NCI-H2107 treated with DMSO at 0.1 percent for 48 hours (cell line): ENCODE measurements at regions not wholly inside any gene's neighbourhood (a gene's known extent, or its start where the extent isn't known, plus 50 kb on each side); places are given as distances from the start of the nearest gene placed in this dataset.

Experiments
- DNase-seq: peaks from one replicate; lab custom pipeline; 2025; ENCODE audit not compliant: unreplicated experiment; lab: John Stamatoyannopoulos, UW

- no peak for DNase-seq
Observed at GRCh38 chr2:147657086-147658000, 187.5 kb upstream of the ACVR2A start.

- no peak for DNase-seq
Observed at GRCh38 chr2:147649998-147650397, 194.8 kb upstream of the ACVR2A start.

GRCh38 chr2:147649286-147649685 is 195.5 kb upstream of the ACVR2A start:
- DNase-seq, result no peak

GRCh38 chr2:147648471-147648870 is 196.4 kb upstream of the ACVR2A start:
- DNase-seq, result no peak

- DNase-seq, result no peak
Observed at GRCh38 chr2:147647816-147648215, 197.0 kb upstream of the ACVR2A start.

DNA sequence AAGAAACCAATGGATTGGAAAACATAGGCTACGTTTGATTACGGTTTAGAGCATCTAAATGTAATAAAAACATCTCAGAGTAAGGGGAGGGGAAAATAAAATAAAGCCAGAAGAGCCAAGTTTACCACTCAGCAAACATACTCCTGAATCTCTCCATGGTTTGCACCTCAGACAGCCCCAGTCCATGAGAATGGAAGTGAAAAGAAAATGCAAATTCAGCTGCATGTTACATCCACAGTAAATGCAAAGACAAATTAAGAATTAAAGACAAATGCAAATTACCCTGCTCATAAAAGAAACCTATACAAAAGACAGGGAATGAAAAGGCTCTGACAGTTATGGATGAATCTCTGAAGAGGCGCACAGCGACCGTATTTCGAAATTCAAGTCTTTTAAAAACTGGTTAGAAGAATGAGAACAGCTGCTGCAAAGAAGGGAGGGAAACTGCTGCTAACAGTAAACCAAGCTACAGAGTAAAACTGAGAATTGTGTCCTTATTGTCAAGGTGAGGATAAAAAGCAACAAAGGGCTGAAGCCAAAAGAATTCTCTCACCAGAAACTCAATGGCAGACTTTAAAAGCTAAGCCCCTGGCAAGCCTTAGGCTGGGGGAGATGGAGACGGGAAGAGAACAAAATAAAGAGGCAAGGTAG is 197.9 kb upstream of the ACVR2A start:
- DNase-seq, result no peak

DNA sequence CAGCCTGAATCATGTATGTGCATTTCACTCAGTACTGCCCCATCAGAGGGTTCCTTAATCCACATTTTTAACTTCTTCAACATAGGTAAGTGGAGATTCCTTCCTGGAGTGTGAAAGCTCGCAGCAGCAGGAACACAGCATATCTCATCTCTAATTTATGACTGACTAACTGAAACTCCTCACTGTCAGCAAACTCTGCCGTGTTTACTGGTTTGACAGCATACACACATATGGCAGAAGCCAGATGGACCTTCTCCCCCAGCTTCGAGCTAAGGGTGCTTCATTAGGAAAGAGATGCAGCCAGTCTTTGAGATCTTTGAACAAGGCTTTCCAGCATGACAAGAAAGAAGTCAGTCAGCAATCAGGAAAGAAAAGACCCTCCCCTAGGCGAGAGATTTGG is 200.3 kb upstream of the ACVR2A start:
- DNase-seq, result no peak

DNA sequence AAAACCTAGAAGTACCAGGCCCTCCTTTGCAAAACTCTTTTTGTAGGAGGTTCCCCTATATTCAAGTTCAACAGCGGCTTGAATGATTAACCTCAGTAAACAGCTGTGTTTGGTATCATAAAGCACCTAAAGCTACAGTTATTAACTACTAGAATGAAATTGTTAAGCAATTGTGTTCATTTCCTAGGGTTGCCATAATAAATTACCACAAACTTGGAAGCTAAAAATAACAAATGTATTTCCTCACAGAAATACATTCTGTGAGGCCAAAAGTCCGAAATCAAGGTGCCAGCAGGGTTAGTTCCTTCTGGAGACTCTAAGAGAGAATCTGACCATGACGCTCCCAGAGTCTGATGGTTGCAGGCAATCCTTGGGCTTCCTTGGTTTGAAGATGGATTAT is 202.1 kb upstream of the ACVR2A start:
- no peak for DNase-seq

GRCh38 chr2:147641651-147642050 is 203.2 kb upstream of the ACVR2A start:
- no peak for DNase-seq

GRCh38 chr2:147639891-147640290 is 204.9 kb upstream of the ACVR2A start:
- DNase-seq, result no peak

- no peak for DNase-seq
Observed at GRCh38 chr2:147639386-147639785, 205.4 kb upstream of the ACVR2A start.

GRCh38 chr2:147636886-147637285 is 207.9 kb upstream of the ACVR2A start:
- no peak for DNase-seq

- no peak for DNase-seq
Observed at GRCh38 chr2:147636238-147636882, 208.5 kb upstream of the ACVR2A start.

GRCh38 chr2:147634826-147635225 is 210.0 kb upstream of the ACVR2A start:
- DNase-seq, result no peak

- no peak for DNase-seq
Observed at GRCh38 chr2:147632198-147632597, 212.6 kb upstream of the ACVR2A start.

DNA sequence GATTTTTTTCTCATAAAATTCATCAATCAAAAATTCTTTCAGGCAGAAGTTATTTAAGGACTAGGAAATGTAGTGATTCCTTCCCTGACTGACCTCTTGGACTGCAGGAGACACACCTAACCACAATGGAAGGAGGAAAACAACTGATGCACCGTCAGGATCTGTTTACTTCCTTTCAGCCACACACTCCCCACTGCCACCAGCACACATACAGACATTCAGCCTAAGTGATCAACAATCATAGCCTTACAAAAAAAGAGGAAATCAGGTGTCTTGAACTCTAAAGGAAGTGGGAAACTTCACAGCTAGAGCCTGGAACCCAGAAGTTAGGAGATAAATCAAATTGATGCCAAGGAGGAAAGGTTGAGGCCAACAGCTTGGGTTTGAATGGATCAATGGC is 213.5 kb upstream of the ACVR2A start:
- DNase-seq, result no peak

GRCh38 chr2:147630585-147630984 is 214.2 kb upstream of the ACVR2A start:
- DNase-seq, result no peak

DNA sequence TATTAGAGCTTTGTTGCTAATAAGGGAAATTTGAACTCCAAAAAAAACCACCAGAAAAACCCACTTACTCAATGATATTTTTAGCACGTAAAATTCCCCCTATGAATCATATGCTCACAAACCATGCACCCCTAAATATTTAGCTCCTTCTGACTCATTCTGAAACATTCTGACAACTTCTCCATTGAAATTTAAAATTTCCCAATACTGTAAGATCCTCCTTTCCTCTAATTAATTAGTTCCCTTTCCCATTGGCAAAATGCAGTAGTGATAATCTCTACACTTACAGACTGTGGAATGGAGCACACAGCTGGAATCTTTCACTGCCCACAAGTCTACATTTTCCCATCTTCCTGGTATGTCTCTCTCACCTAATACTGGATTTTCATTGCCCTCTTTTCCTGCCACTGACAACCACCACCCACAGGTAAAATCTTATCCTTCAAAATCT is 215.8 kb upstream of the ACVR2A start:
- no peak for DNase-seq

DNA sequence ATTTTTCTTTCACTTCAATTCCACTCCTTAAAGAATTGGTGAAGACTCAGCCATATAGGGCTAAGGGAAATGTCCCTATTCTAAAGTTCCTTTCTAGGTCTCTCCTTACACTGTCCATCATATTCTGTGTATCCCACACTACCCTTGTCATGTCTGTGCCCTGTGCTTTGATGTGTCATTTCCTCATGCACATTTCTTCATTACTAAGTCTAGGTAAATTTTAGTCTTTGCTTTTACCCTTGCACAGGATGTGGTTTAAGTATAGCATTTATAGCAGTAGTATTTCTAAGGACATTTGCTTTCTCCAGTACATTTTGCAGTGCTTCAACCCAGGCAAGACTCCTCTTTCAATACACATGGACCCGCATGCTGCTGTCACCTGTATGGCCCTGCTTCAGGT is 221.5 kb upstream of the ACVR2A start:
- no peak for DNase-seq

DNA sequence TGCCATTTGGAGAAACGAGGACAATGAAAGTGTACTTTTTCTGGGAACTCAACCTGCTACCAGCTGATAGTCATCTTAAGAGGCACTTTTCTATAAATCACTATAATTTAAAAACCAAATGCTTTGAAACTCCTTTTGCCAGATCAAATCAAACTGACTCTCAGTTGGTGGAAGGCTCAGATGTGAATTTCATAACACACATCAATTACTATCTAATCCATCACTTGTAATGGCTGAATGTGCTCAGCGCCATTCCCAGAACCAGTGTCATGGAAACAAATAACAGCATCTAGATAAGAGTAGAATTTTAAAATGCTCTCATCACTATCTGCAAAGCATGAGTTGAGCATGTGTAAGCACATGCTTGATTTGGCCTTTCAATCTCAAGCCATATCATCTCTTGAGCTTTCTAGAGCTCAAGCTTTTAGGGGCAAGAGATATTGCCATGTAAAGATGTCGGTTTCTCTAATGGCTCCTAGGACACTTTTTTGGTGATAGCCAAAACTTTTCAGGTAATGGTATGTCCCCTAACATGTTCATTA is 223.1 kb upstream of the ACVR2A start:
- no peak for DNase-seq

- DNase-seq, result no peak
Observed at GRCh38 chr2:147619808-147620207, 225.0 kb upstream of the ACVR2A start.

- no peak for DNase-seq
Observed at GRCh38 chr2:147615726-147616125, 229.1 kb upstream of the ACVR2A start.
